H1 (cell line): ENCODE measurements at regions not wholly inside any gene's neighbourhood (a gene's known extent, or its start where the extent isn't known, plus 50 kb on each side); places are given as distances from the start of the nearest gene placed in this dataset.
A peak's percentile ranks its signal among the peaks of the same experiment; 100 is the strongest.

ENCODE experiments used
- CTCF ChIA-PET: fragments of 300-600 bp; sonication (Branson Sonifier 250); formaldehyde crosslinking; loops from one replicate; lab custom pipeline; 2021; ENCODE audit not compliant: partially characterized antibody; lab: Charles Lee
- POLR2A ChIA-PET: fragments of 300-600 bp; sonication (Branson Sonifier 250); formaldehyde crosslinking; loops from one replicate; lab custom pipeline; 2021; ENCODE audit warnings: inconsistent platforms; ENCODE audit not compliant: partially characterized antibody; lab: Charles Lee
- DNase-seq, 2 experiments: peaks; one replicate each; pipeline versions ENCODE4 v3.0.0 to v3.0.0-alpha.2; 2010 to 2022; ENCODE audit warnings: low spot score in 2 of 2, low read depth in 1 of 2, mixed read lengths in 1 of 2
- FAIRE-seq: peaks from 2 replicates; lab custom pipeline; 2011; peaks lifted over from hg19 to GRCh38; lab: Jason Lieb, UNC
- H2AFZ ChIP-seq: 2 replicates; pipeline ENCODE4 v1.8.1; 2012; ENCODE audit warnings: low read length, inconsistent platforms
- H2AK5ac ChIP-seq: 2 replicates; pipeline ENCODE4 v1.6.1; 2013; ENCODE audit warnings: low read depth, low read length
- H2BK120ac ChIP-seq: replicated peaks from 2 replicates; pipeline ENCODE3; 2013; ENCODE audit warnings: low read depth, low read length, inconsistent platforms
- H2BK12ac ChIP-seq: 2 replicates; pipeline ENCODE4 v1.6.1; 2013; ENCODE audit warnings: low read depth, low read length
- H2BK15ac ChIP-seq: 2 replicates; pipeline ENCODE4 v1.6.1; 2013; ENCODE audit warnings: low read length
- H2BK20ac ChIP-seq: 2 replicates; pipeline ENCODE4 v1.6.1; 2013; ENCODE audit warnings: low read length
- H2BK5ac ChIP-seq: 2 replicates; pipeline ENCODE4 v1.6.1; 2013; ENCODE audit warnings: low read depth, low read length
- H3K14ac ChIP-seq: 2 replicates; pipeline ENCODE4 v1.6.1; 2013; ENCODE audit warnings: inconsistent platforms; ENCODE audit not compliant: insufficient read length
- H3K18ac ChIP-seq: 2 replicates; pipeline ENCODE4 v1.6.1; 2013; ENCODE audit warnings: low read length; ENCODE audit errors: extremely low read depth
- H3K23ac ChIP-seq: 2 replicates; pipeline ENCODE4 v1.6.1; 2013; ENCODE audit warnings: inconsistent platforms; ENCODE audit not compliant: insufficient read length
- H3K23me2 ChIP-seq: 2 replicates; pipeline ENCODE4 v1.6.1; 2013; ENCODE audit warnings: low read depth, low read length
- H3K27ac ChIP-seq: 2 replicates; pipeline ENCODE4 v1.6.1; 2011; ENCODE audit warnings: low read depth, low read length, inconsistent platforms
- H3K27me3 ChIP-seq, 4 experiments: replicated peaks in 1 of 4; 1 replicate in 1 of 4; 2 replicates in 3 of 4; pipeline versions ENCODE4 v1.6.1 to v1.8.1; 2011 to 2013; ENCODE audit warnings: low read length in 3 of 4, mild to moderate bottlenecking in 3 of 4, inconsistent platforms in 2 of 4, mixed read lengths in 2 of 4, moderate library complexity in 1 of 4; ENCODE audit not compliant: control insufficient read depth in 3 of 4, insufficient read depth in 3 of 4; ENCODE audit errors: extremely low read depth in 1 of 4
- H3K36me3 ChIP-seq, 4 experiments: 2 replicates each; pipeline versions ENCODE4 v1.6.1 to v1.8.1; 2011 to 2013; ENCODE audit warnings: mild to moderate bottlenecking in 4 of 4, low read length in 3 of 4, moderate library complexity in 2 of 4, control low read depth in 1 of 4, inconsistent platforms in 1 of 4; ENCODE audit not compliant: insufficient read depth in 4 of 4, control insufficient read depth in 2 of 4
- H3K4ac ChIP-seq: replicated peaks from 2 replicates; pipeline ENCODE3; 2013; ENCODE audit warnings: low read length, low read depth, mixed read lengths, inconsistent platforms; ENCODE audit not compliant: insufficient read length
- H3K4me1 ChIP-seq, 4 experiments: replicated peaks in 1 of 4; 1 replicate in 1 of 4; 2 replicates in 3 of 4; pipeline versions ENCODE4 v1.6.1 to v1.8.1; 2011 to 2013; ENCODE audit warnings: low read length in 3 of 4, inconsistent platforms in 2 of 4, mixed read lengths in 1 of 4; ENCODE audit not compliant: insufficient read depth in 4 of 4, control insufficient read depth in 3 of 4
- H3K4me2 ChIP-seq, 2 experiments: 2 replicates each; pipeline versions ENCODE4 v1.6.1 to v1.8.1; 2011 to 2013; ENCODE audit warnings: low read depth in 2 of 2, low read length in 2 of 2, control low read depth in 1 of 2, inconsistent platforms in 1 of 2, mild to moderate bottlenecking in 1 of 2; ENCODE audit not compliant: insufficient read depth in 1 of 2
- H3K4me3 ChIP-seq, 4 experiments: fragments of 200-600, 300-600 bp in 1 of 4; sonication (generic), shearing (Covaris generic), sonication (Bioruptor Twin) in 1 of 4; 2 replicates each; pipeline versions ENCODE4 v1.5.1 to v1.8.1; 2011 to 2016; ENCODE audit warnings: low read length in 4 of 4, low read depth in 3 of 4, control low read depth in 2 of 4, inconsistent platforms in 2 of 4, mild to moderate bottlenecking in 2 of 4, mixed read lengths in 1 of 4, moderate library complexity in 1 of 4; ENCODE audit not compliant: insufficient read depth in 2 of 4; ENCODE audit errors: extremely low read depth in 1 of 4
- H3K56ac ChIP-seq: replicated peaks from 2 replicates; pipeline ENCODE3; 2013; ENCODE audit warnings: low read depth, mild to moderate bottlenecking, mixed read lengths, low read length, inconsistent platforms; ENCODE audit not compliant: insufficient read length
- H3K79me1 ChIP-seq: 2 replicates; pipeline ENCODE4 v1.6.1; 2013; ENCODE audit warnings: low read depth, low read length, control low read depth
- H3K79me2 ChIP-seq, 2 experiments: 2 replicates each; pipeline versions ENCODE4 v1.6.1 to v1.8.1; 2012 to 2013; ENCODE audit warnings: low read length in 2 of 2, mild to moderate bottlenecking in 2 of 2, inconsistent platforms in 1 of 2; ENCODE audit not compliant: insufficient read depth in 2 of 2, control insufficient read depth in 1 of 2
- H3K9ac ChIP-seq, 4 experiments: replicated peaks in 1 of 4; 1 replicate in 1 of 4; 2 replicates in 3 of 4; pipeline versions ENCODE4 v1.6.1 to v1.8.1; 2011 to 2013; ENCODE audit warnings: low read depth in 3 of 4, low read length in 3 of 4, control low read depth in 2 of 4, mild to moderate bottlenecking in 2 of 4, moderate library complexity in 2 of 4, inconsistent platforms in 1 of 4; ENCODE audit errors: extremely low read depth in 1 of 4
- H3K9me3 ChIP-seq, 2 experiments: 2 replicates each; pipeline versions ENCODE4 v1.6.1 to v1.8.1; 2012 to 2013; ENCODE audit warnings: mild to moderate bottlenecking in 2 of 2, moderate library complexity in 2 of 2, control low read depth in 1 of 2, inconsistent platforms in 1 of 2, low read depth in 1 of 2, low read length in 1 of 2, mixed read lengths in 1 of 2; ENCODE audit not compliant: insufficient read depth in 2 of 2
- H4K20me1 ChIP-seq, 2 experiments: replicated peaks in 1 of 2; 2 replicates each; pipeline versions ENCODE3 to v1.8.1; 2011 to 2013; ENCODE audit warnings: inconsistent platforms in 2 of 2, low read length in 2 of 2, mild to moderate bottlenecking in 1 of 2; ENCODE audit not compliant: insufficient read depth in 2 of 2, control insufficient read depth in 1 of 2
- H4K5ac ChIP-seq: 2 replicates; pipeline ENCODE4 v1.6.1; 2013; ENCODE audit warnings: low read length, low read depth, mixed read lengths, inconsistent platforms; ENCODE audit not compliant: insufficient read length
- H4K8ac ChIP-seq: 2 replicates; pipeline ENCODE4 v1.8.0; 2013; ENCODE audit warnings: mild to moderate bottlenecking, moderate library complexity, low read length, inconsistent platforms; ENCODE audit not compliant: insufficient read depth; ENCODE audit errors: extremely low read depth
- H4K91ac ChIP-seq: replicated peaks from 2 replicates; pipeline ENCODE3; 2013; ENCODE audit warnings: low read length, mixed read lengths, inconsistent platforms; ENCODE audit not compliant: insufficient read length
- CBX5 ChIP-seq: fragments of 300-800, 300-1000 bp; sonication (generic); IDR thresholded peaks from 2 replicates; pipeline ENCODE4 v1.7.1; 2016; ENCODE audit warnings: antibody characterized with exemption, low read length, low read depth
- CTCF ChIP-seq, 3 experiments: IDR thresholded peaks; 1 replicate in 2 of 3; 2 replicates in 1 of 3; pipeline versions ENCODE4 v1.5.1 to v1.6.1; 2011; ENCODE audit warnings: low read length in 3 of 3, mild to moderate bottlenecking in 3 of 3, inconsistent platforms in 2 of 3, low read depth in 1 of 3, moderate library complexity in 1 of 3; ENCODE audit not compliant: insufficient read depth in 1 of 3; ENCODE audit errors: control extremely low read depth in 1 of 3
- RAD21 ChIP-seq, 2 experiments: IDR thresholded peaks in 1 of 2; conservative IDR thresholded peaks in 1 of 2; 2 replicates each; pipeline ENCODE4 v1.6.1; 2011; ENCODE audit warnings: low read depth in 2 of 2, low read length in 2 of 2, improper control_type of control experiment in 1 of 2, inconsistent platforms in 1 of 2, mild to moderate bottlenecking in 1 of 2, moderate library complexity in 1 of 2
- RXRA ChIP-seq: IDR thresholded peaks from 2 replicates; pipeline ENCODE4 v1.6.1; 2011; ENCODE audit warnings: low read depth, mild to moderate bottlenecking, low read length, moderate library complexity; ENCODE audit not compliant: insufficient read depth
- SP4 ChIP-seq: IDR thresholded peaks from 2 replicates; pipeline ENCODE4 v1.6.1; 2012; ENCODE audit warnings: low read length, inconsistent platforms
- YY1 ChIP-seq: IDR thresholded peaks from 2 replicates; pipeline ENCODE4 v1.6.1; 2011; ENCODE audit warnings: low read depth, mild to moderate bottlenecking, low read length
- WGBS, 2 experiments: shearing (Covaris generic) in 1 of 2; methylation state at CpG; one replicate each; pipeline versions ENCODE4 v1.1.6 to v1.1.7; 2013 to 2015; ENCODE audit warnings: low lambda C conversion rate in 2 of 2, mixed read lengths in 2 of 2, inconsistent platforms in 1 of 2, low coverage in 1 of 2, missing lambda C conversion rate in 1 of 2; ENCODE audit not compliant: insufficient replicate concordance in 2 of 2, insufficient coverage in 1 of 2, insufficient read length in 1 of 2; ENCODE audit errors: extremely low coverage in 1 of 2, missing lambda C conversion rate in 1 of 2; 5-methylcytosine and 5-hydroxymethylcytosine counted together

- no peak overlapping the region for H3K4me2 ChIP-seq
- H4K5ac ChIP-seq, result no peak overlapping the region
- no peak overlapping the region for H3K4me3 ChIP-seq
- no peak overlapping the region for H3K4ac ChIP-seq
- H2BK5ac ChIP-seq, result no peak overlapping the region
- no peak for DNase-seq
- peak; percentile 75 to 81 for TF ChIP-seq RAD21 (IDR thresholded peaks at IDR 0.05 in 1 of 2, conservative IDR thresholded peaks at IDR 0.05 in 1 of 2; ENCODE audit: low read depth in 2 of 2, low read length in 2 of 2)
- 0 out of 2 replicates have a peak, but pooled peaks have one; percentile 46 for TF ChIP-seq YY1
- TF ChIP-seq CBX5, result no peak
- peak in 2 of 3 experiments; percentile 60 to 68; a peak in 3 of 4 replicates for TF ChIP-seq CTCF (IDR thresholded peaks at IDR 0.05; ENCODE audit: control extremely low read depth in 1 of 3, insufficient read depth in 1 of 3, low read depth in 1 of 3, low read length in 3 of 3)
- TF ChIP-seq SP4, result no peak
- no peak for TF ChIP-seq RXRA
- TF ChIP-seq, all 59 proteins: peak for 3
- H2BK12ac ChIP-seq, result no peak overlapping the region
- no peak overlapping the region for H3K27ac ChIP-seq
- no peak overlapping the region for H4K91ac ChIP-seq
- ChIA-PET POLR2A (interaction anchor here (0.7 kb wide), 1 partner anchor 196 kb away, joined by 3 read pairs; no protein-coding TSS in a partner anchor), CTCF (interaction anchor here (0.6 to 7.8 kb wide), 32 partner anchors 8 to 641 kb away, joined by 3 to 108 read pairs (median 4); no protein-coding TSS in a partner anchor)
- H3K18ac ChIP-seq, result no peak overlapping the region
- no peak overlapping the region for H4K8ac ChIP-seq
- H3K4me1 ChIP-seq, result peaks cover 0 to 7% (median 1%) of the 10 kb centered on the region in 4 experiments; a peak in 5 of 7 replicates
- H2AFZ ChIP-seq, result no peak overlapping the region
- H3K14ac ChIP-seq, result no peak overlapping the region
- no peak overlapping the region for H3K56ac ChIP-seq
- no peak overlapping the region for H2BK120ac ChIP-seq
- no peaks in the 10 kb centered on the region for H4K20me1 ChIP-seq
- 60% methylated on average over 5 of the region's 5 CpGs; no CpG with 5 or more reads in 1 of the 2 experiments for WGBS, 2 experiments
- H3K9me3 ChIP-seq, result no peaks in the 10 kb centered on the region
- H2BK20ac ChIP-seq, result no peak overlapping the region
- peak; percentile 85 for FAIRE-seq
- no peak overlapping the region for H3K9ac ChIP-seq
- no peak overlapping the region for H2BK15ac ChIP-seq
- H3K23ac ChIP-seq, result no peak overlapping the region
- no peak overlapping the region for H2AK5ac ChIP-seq
- no peaks in the 10 kb centered on the region for H3K23me2 ChIP-seq
- no peaks in the 10 kb centered on the region for H3K79me2 ChIP-seq
- no peaks in the 10 kb centered on the region; a peak in 1 of 7 replicates for H3K27me3 ChIP-seq
- H3K36me3 ChIP-seq, result no peaks in the 10 kb centered on the region
- H3K79me1 ChIP-seq, result no peaks in the 10 kb centered on the region; the same call in 1 of the 2 replicates
Observed at GRCh38 chr14:61925043-61925442, 162.8 kb downstream of the SNAPC1 start.
